ENCODE measurements at regions not wholly inside any gene's neighbourhood (a gene's known extent, or its start where the extent isn't known, plus 50 kb on each side); places are given as distances from the start of the nearest gene placed in this dataset.

- no peak for DNase-seq
Measured at GRCh38 chr2:18376936-18377335, 183.5 kb downstream of the RDH14 start.

GRCh38 chr2:18373664-18374063 is 186.8 kb downstream of the RDH14 start:
- DNase-seq, result no peak

- no peak for DNase-seq
Measured at GRCh38 chr2:18373081-18373480, 187.4 kb downstream of the RDH14 start.

GRCh38 chr2:18372641-18373040 is 187.8 kb downstream of the RDH14 start:
- no peak for DNase-seq

- no peak for DNase-seq
Measured at GRCh38 chr2:18369760-18370159, 190.7 kb downstream of the RDH14 start.

DNA sequence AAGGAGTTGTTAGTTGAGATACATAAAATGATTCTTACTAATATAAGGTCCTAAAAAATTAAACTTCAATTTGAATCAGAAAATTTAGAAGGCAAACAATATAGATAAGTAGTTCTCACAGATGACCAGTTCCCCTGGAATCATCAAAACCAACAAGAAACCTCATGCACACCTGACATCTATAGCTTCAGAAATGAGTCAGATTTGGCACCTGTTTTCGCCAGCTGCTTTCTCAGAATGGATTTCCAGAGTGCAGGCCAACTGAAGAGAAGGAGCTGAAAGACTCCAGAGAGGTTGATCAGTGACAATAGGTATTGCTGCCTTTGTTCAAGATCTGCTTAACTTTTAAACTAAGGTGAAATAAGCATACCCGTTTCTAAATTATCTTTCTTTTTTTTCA is 192.4 kb downstream of the RDH14 start:
- no peak for DNase-seq

DNA sequence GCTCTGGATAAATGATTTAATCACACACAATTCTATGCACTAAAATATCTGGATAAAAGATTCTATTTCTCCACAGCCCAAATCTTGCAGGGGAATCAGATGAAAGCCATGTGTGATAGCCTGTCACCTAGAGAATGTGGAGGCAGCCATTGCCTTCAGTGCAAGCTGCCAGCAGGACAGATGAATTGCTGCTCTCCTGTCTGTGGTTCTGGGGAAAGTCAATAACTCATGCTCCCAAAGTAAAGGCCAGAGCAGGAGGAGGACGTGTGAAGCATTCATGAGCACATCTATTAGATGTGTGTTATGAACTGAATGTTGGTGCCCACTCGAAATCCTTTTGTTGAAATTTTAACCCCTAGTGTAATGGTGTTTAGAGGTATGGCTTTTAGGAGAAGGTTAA is 195.1 kb downstream of the RDH14 start:
- DNase-seq, result no peak

DNA sequence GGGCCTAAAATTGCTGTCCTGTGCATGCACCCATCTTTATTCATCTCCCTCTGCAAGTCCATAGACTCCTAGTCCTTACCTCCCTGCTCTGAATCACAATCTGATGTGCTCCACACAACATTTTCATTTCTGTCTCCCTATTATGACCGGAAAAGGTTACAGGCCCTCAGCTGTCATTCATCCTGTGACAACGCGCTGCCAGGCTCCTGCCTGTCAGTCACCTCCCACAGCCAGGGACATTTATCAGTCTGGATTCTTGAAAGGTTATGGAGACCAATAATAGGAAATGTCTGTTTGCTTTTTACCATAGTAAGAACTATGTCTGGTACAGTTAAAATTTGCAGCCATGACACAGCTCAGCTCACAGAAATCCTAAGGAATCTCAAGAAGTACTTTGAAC is 197.1 kb downstream of the RDH14 start:
- DNase-seq, result no peak

- DNase-seq, result no peak
Measured at GRCh38 chr2:18362696-18363095, 197.8 kb downstream of the RDH14 start.

GRCh38 chr2:18357537-18357936 is 202.9 kb downstream of the RDH14 start:
- DNase-seq, result no peak

- DNase-seq, result no peak
Measured at GRCh38 chr2:18356676-18357075, 203.8 kb downstream of the RDH14 start.

GRCh38 chr2:18349421-18349820 is 211.0 kb downstream of the RDH14 start:
- DNase-seq, result no peak

GRCh38 chr2:18346874-18347273 is 213.6 kb downstream of the RDH14 start:
- DNase-seq, result no peak

GRCh38 chr2:18346344-18346743 is 214.1 kb downstream of the RDH14 start:
- DNase-seq, result peak in 1 of 2 experiments; percentile 4

GRCh38 chr2:18345848-18346247 is 214.6 kb downstream of the RDH14 start:
- no peak for DNase-seq

DNA sequence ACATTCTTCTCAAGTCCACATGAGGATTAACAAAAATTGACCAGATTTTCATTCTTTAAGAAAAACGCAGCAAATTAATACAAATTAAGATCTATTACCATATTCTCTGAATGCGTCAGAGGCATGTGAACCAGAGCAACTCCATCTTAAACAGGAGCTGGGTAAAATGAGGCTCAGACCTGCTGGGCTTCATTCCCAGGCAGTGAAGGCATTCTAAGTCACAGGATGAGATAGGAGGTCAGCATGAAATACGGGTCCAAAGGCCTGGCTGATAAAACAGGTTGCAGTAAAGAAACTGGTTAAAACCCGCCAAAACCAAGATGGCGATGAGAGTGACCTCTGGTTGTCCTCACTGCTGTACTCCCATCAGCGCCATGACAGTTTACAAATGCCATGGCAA is 217.6 kb downstream of the RDH14 start:
- no peak for DNase-seq

- no peak for DNase-seq
Measured at GRCh38 chr2:18339326-18339725, 221.1 kb downstream of the RDH14 start.

DNA sequence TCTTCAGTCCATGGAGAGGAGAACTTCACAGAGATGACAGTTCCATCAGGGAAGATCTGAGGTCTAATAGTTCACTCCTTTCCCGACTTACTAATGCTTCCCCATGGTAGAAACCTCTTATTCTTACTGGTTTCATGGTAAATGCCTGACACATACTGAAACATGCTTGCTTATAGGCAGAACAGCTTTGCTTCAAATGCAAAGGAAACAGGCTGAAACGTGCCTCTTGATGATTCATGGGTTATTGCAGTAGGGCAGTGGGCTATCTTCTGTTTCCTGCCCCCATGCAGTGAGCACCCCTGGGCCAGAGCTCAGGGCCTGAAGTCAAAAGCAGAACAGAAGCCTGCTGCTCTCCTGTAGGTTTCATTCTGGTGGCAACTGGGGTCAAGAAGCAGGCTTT is 223.5 kb downstream of the RDH14 start:
- DNase-seq, result no peak

DNA sequence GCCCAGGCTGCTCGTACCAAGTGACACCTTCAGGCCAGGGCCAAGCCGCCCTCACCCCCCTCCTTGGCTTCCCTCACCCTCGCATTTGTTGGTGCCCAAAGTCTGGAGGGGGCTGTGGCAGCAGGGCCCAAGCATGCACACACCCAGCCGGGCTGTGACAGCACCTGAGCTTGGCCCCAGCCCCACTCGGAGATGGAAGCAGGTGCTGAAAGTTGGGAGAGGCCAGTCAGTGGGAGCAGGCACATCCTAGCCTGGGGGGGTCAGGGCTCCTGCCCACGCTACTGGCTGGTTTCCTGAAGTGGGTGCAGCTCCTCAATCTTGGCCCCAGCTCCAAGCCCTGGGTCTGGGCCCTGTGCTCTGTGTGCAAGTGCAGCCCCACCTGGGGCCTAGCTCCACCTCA is 228.0 kb downstream of the RDH14 start:
- no peak for DNase-seq

- no peak for DNase-seq
Measured at GRCh38 chr2:18325118-18325517, 235.3 kb downstream of the RDH14 start.

- DNase-seq, result no peak
Measured at GRCh38 chr2:18319987-18320386, 240.5 kb downstream of the RDH14 start.

DNA sequence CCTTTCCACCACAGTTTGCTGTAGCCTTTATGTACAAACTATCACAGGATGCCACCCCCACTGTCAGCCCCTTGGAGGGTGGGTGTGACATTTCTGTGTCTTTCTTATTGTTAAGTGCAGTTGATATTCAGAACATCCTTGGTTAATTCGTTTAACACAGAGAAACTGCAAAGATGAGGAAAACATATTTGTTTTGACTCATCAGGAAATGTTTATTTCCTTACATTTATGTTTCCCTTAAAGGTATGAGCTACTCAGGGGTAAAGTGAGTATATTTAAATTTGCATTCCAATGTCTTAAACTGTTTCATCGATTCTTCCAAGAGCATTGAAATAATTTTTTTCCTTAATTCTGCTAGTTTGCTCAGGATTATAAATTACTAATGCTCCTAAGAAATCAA is 243.4 kb downstream of the RDH14 start:
- DNase-seq, result no peak

DNA sequence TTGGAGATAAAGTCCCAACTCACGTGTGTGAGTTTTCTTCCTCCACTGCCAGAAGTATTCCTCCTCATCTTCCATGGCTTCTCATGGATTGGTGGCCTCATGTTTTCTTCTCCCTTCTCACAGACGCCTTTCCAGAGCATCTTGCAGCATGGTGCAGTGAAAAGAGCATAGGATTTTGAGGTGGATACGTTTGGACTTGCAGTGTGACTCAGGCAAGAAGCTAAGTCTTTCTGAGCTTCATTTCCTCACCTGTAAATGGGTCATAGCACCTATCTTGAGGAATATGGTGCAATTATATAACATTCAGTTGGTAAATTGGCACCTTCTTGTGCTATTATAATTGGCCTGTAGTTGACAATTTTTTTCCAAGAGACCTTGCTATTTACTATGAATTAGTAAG is 247.6 kb downstream of the RDH14 start:
- no peak for DNase-seq

DNA sequence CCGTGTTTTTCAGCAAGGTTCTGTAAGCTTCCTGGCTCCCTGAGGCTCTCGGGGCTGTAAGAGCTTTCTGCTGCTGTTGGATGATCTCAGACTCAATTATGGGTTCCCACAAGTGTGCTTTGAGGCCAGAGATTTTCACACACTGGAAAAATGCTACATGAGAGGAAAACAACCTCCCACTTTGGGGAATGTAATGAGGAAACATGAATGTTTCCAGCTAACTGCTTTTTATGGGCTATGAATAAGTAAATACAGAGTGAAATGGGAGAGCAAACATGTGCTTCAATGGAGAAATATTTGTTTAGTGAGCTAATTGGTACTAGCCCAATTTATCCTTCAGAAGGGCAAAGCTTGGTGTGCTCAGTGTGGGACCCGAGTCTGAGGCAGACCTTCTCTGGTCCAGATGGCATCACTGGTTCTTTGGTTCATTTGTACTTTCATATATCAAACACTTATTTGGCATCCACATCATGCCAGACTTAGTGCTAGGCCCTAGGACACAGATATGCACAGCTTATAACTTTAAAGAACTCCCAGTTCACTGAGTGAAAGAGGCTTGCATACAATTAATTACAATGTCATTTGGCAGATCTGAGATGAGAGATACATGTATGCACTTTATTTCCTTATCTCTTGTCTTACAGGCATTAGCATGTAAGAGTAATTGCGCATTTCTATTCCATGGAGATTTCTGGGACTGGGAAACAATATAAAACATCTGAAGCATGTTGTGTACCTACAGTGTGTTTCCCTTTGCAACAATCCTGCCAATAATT is 248.8 kb downstream of the RDH14 start:
- peak; percentile 70 to 88 for DNase-seq

GRCh38 chr2:18309627-18310026 is 250.8 kb downstream of the RDH14 start:
- no peak for DNase-seq
